SK-N-SH treated with all-trans-retinoic acid at 6 μM for 48 hours (cell line): ENCODE measurements at regions not wholly inside any gene's neighbourhood (a gene's known extent, or its start where the extent isn't known, plus 50 kb on each side); places are given as distances from the start of the nearest gene placed in this dataset.

Source experiments
- ATAC-seq: fragments of 200-7000 bp; cut with Tn5 transposase; 3 replicates; pipeline ENCODE4 v1.9.1; 2020; ENCODE audit warnings: mild to moderate bottlenecking, moderate library complexity
- BACH2 ChIP-seq: fragments of 250-450 bp; sonication (Bioruptor Pico); IDR thresholded peaks from 2 replicates; pipeline ENCODE4 v1.9.0; 2021; ENCODE audit warnings: mild to moderate bottlenecking, borderline replicate concordance
- CREB5 ChIP-seq: fragments of 250-450 bp; sonication (Bioruptor Pico); IDR thresholded peaks from 2 replicates; pipeline ENCODE4 v1.5.1; 2020; ENCODE audit warnings: low read depth, mild to moderate bottlenecking, moderate library complexity
- CSDC2 ChIP-seq: fragments of 250-450 bp; sonication (Bioruptor Pico); IDR thresholded peaks from 2 replicates; pipeline ENCODE4 v1.5.0; 2020; ENCODE audit warnings: mild to moderate bottlenecking, moderate library complexity
- CSRNP3 ChIP-seq: fragments of 250-450 bp; sonication (Bioruptor Pico); IDR thresholded peaks from 2 replicates; pipeline ENCODE4 v1.5.1; 2021; ENCODE audit warnings: mild to moderate bottlenecking, moderate library complexity
- GLIS3 ChIP-seq: fragments of 250-450 bp; sonication (Bioruptor Pico); IDR thresholded peaks from 2 replicates; pipeline ENCODE4 v1.5.0; 2020; ENCODE audit warnings: mild to moderate bottlenecking, moderate library complexity
- ISL1 ChIP-seq: fragments of 250-450 bp; sonication (Bioruptor Pico); IDR thresholded peaks from 2 replicates; pipeline ENCODE4 v2.1.2; 2022; ENCODE audit warnings: mild to moderate bottlenecking, moderate library complexity
- OSR1 ChIP-seq: fragments of 250-450 bp; sonication (Bioruptor Pico); IDR thresholded peaks from 2 replicates; pipeline ENCODE4 v1.8.0; 2022; ENCODE audit warnings: moderate library complexity, mild to moderate bottlenecking, inconsistent platforms
- PATZ1 ChIP-seq: fragments of 250-450 bp; sonication (Bioruptor Pico); IDR thresholded peaks from 2 replicates; pipeline ENCODE4 v1.8.0; 2020; ENCODE audit warnings: mild to moderate bottlenecking, moderate library complexity, borderline replicate concordance
- POU6F1 ChIP-seq: fragments of 250-450 bp; sonication (Bioruptor Pico); IDR thresholded peaks from 2 replicates; pipeline ENCODE4 v1.8.0; 2021; ENCODE audit warnings: low read depth, mild to moderate bottlenecking, moderate library complexity, borderline replicate concordance
- PPARA ChIP-seq: fragments of 250-450 bp; sonication (Bioruptor Pico); IDR thresholded peaks from 2 replicates; pipeline ENCODE4 v1.5.0; 2020; ENCODE audit warnings: mild to moderate bottlenecking, borderline replicate concordance
- RARB ChIP-seq: fragments of 250-450 bp; sonication (Bioruptor Pico); IDR thresholded peaks from 2 replicates; pipeline ENCODE4 v1.8.0; 2021; ENCODE audit warnings: mild to moderate bottlenecking, moderate library complexity
- SNAI2 ChIP-seq: fragments of 250-450 bp; sonication (Bioruptor Pico); IDR thresholded peaks from 2 replicates; pipeline ENCODE4 v1.5.0; 2020; ENCODE audit warnings: mild to moderate bottlenecking, moderate library complexity
- TCF4 ChIP-seq: fragments of 250-450 bp; sonication (Bioruptor Pico); IDR thresholded peaks from 2 replicates; pipeline ENCODE4 v1.8.0; 2021; ENCODE audit warnings: mild to moderate bottlenecking, moderate library complexity, borderline replicate concordance
- TOX ChIP-seq: fragments of 250-450 bp; sonication (Bioruptor Pico); IDR thresholded peaks from 2 replicates; pipeline ENCODE4 v1.8.0; 2021; ENCODE audit warnings: mild to moderate bottlenecking, moderate library complexity, borderline replicate concordance
- TSHZ2 ChIP-seq: fragments of 250-450 bp; sonication (Bioruptor Pico); IDR thresholded peaks from 2 replicates; pipeline ENCODE4 v1.5.0; 2020; ENCODE audit warnings: mild to moderate bottlenecking, moderate library complexity
- ZC3H10 ChIP-seq: fragments of 250-450 bp; sonication (Bioruptor Pico); IDR thresholded peaks from 2 replicates; pipeline ENCODE4 v1.5.1; 2021; ENCODE audit warnings: mild to moderate bottlenecking, moderate library complexity
- ZFP3 ChIP-seq: fragments of 250-450 bp; sonication (Bioruptor Pico); IDR thresholded peaks from 2 replicates; pipeline ENCODE4 v1.5.0; 2020; ENCODE audit warnings: mild to moderate bottlenecking, moderate library complexity
- ZFP30 ChIP-seq: fragments of 450-650 bp; formaldehyde crosslinking; IDR thresholded peaks from 2 replicates; pipeline ENCODE4 v1.5.0; 2022; ENCODE audit warnings: mild to moderate bottlenecking, moderate library complexity
- ZNF565 ChIP-seq: fragments of 450-650 bp; formaldehyde crosslinking; conservative IDR thresholded peaks from 2 replicates; pipeline ENCODE4 v1.5.0; 2020; ENCODE audit warnings: low read depth, mild to moderate bottlenecking, moderate library complexity
- ZNF70 ChIP-seq: fragments of 450-650 bp; formaldehyde crosslinking; IDR thresholded peaks from 2 replicates; pipeline ENCODE4 v1.5.0; 2020; ENCODE audit warnings: mild to moderate bottlenecking, moderate library complexity
- ZNF8 ChIP-seq: fragments of 450-650 bp; formaldehyde crosslinking; IDR thresholded peaks from 2 replicates; pipeline ENCODE4 v1.5.0; 2020; ENCODE audit warnings: mild to moderate bottlenecking, moderate library complexity

- TF ChIP-seq ZC3H10: no peak
- no peak for TF ChIP-seq ISL1 (CRISPR knock-in tag)
- TF ChIP-seq POU6F1: no peak
- TF ChIP-seq CREB5 (CRISPR knock-in tag): no peak
- TF ChIP-seq ZNF8: no peak
- no peak for TF ChIP-seq TOX
- no peak for TF ChIP-seq TSHZ2 (CRISPR knock-in tag)
- ATAC-seq: no peak
These were observed 194.2 kb downstream of the GLI2 start for GRCh38 chr2:120929829-120930228.

GRCh38 chr2:120930236-120930635 is 194.6 kb downstream of the GLI2 start:
- ATAC-seq: no peak
- no peak for TF ChIP-seq ZC3H10
- no peak for TF ChIP-seq PPARA (CRISPR knock-in tag)
- no peak for TF ChIP-seq OSR1 (CRISPR knock-in tag)
- no peak for TF ChIP-seq ZNF70 (CRISPR knock-in tag)
- no peak for TF ChIP-seq GLIS3
- no peak for TF ChIP-seq PATZ1 (CRISPR knock-in tag)
- TF ChIP-seq TOX: no peak
- no peak for TF ChIP-seq POU6F1
- no peak for TF ChIP-seq TCF4 (CRISPR knock-in tag)
- TF ChIP-seq SNAI2 (CRISPR knock-in tag): no peak
- TF ChIP-seq CREB5 (CRISPR knock-in tag): no peak
- no peak for TF ChIP-seq ZFP3 (CRISPR knock-in tag)
- no peak for TF ChIP-seq ZFP30 (CRISPR knock-in tag)
- TF ChIP-seq TSHZ2 (CRISPR knock-in tag): no peak
- TF ChIP-seq ISL1 (CRISPR knock-in tag): no peak

- ATAC-seq: no peak
- TF ChIP-seq CSDC2 (CRISPR knock-in tag): no peak
- TF ChIP-seq GLIS3: no peak
- no peak for TF ChIP-seq ZNF70 (CRISPR knock-in tag)
- no peak for TF ChIP-seq TOX
- TF ChIP-seq ZFP30 (CRISPR knock-in tag): no peak
- TF ChIP-seq BACH2: no peak
- no peak for TF ChIP-seq RARB (CRISPR knock-in tag)
- TF ChIP-seq POU6F1: no peak
- TF ChIP-seq SNAI2 (CRISPR knock-in tag): no peak
- TF ChIP-seq CSRNP3 (CRISPR knock-in tag): no peak
- TF ChIP-seq ZNF565 (CRISPR knock-in tag): no peak
These were observed 195.2 kb downstream of the GLI2 start for GRCh38 chr2:120930864-120931263.
